ENCODE measurements at regions not wholly inside any gene's neighbourhood (a gene's known extent, or its start where the extent isn't known, plus 50 kb on each side); places are given as distances from the start of the nearest gene placed in this dataset.
"Not testable (repeated sequence)": the region's sequence is repeated elsewhere in the genome, so short reads cannot be mapped to it uniquely, and the experiment has no call there.

- peaks cover 9 to 17% of the 10 kb centered on the region in 2 donors for H3K9me3 Mint-ChIP-seq
- H3K36me3 Mint-ChIP-seq (ENCODE audit: insufficient read depth): no peaks in the 10 kb centered on the region
- no peaks in the 10 kb centered on the region for H3K4me1 Mint-ChIP-seq (ENCODE audit: low read depth in 2 of 2)
- H3K27me3 Mint-ChIP-seq: no peaks in the 10 kb centered on the region
- H3K27ac Mint-ChIP-seq: no peak overlapping the region
- DNase-seq (no peak), ATAC-seq (replicated peaks) (no peak)
- no peak overlapping the region for H3K4me3 Mint-ChIP-seq
Observed at GRCh38 chr1:189983166-189983890, 494.3 kb downstream of the BRINP3 start.

GRCh38 chr1:189986516-189986915 lies 491.1 kb downstream of the BRINP3 start:
- Mint-ChIP-seq H3K4me3 (no peak overlapping the region), H3K4me1 (ENCODE audit: low read depth in 2 of 2) (no peaks in the 10 kb centered on the region), H3K36me3 (ENCODE audit: insufficient read depth) (no peaks in the 10 kb centered on the region), H3K27me3 (no peaks in the 10 kb centered on the region), H3K9me3 (peaks cover 0 to 15% of the 10 kb centered on the region in 2 donors), H3K27ac (no peak overlapping the region)
- DNase-seq (no peak), ATAC-seq (replicated peaks) (no peak)

- no peaks in the 10 kb centered on the region for H3K27me3 Mint-ChIP-seq
- H3K4me1 Mint-ChIP-seq (ENCODE audit: low read depth in 2 of 2): no peaks in the 10 kb centered on the region
- peaks cover 6 to 20% of the 10 kb centered on the region in 2 donors for H3K9me3 Mint-ChIP-seq
- no peaks in the 10 kb centered on the region for H3K36me3 Mint-ChIP-seq (ENCODE audit: insufficient read depth)
- H3K27ac Mint-ChIP-seq: no peak overlapping the region
- DNase-seq (no peak), ATAC-seq (replicated peaks) (no peak)
- H3K4me3 Mint-ChIP-seq: no peak overlapping the region
Observed at GRCh38 chr1:189987509-189987908, 490.2 kb downstream of the BRINP3 start.

- Mint-ChIP-seq H3K36me3 (ENCODE audit: insufficient read depth) (no peaks in the 10 kb centered on the region), H3K9me3 (peaks cover 11 to 22% of the 10 kb centered on the region in 2 donors), H3K27me3 (no peaks in the 10 kb centered on the region), H3K4me3 (no peak overlapping the region), H3K4me1 (ENCODE audit: low read depth in 2 of 2) (no peaks in the 10 kb centered on the region), H3K27ac (no peak overlapping the region)
- DNase-seq (no peak), ATAC-seq (replicated peaks) (no peak)
Observed at GRCh38 chr1:189992856-189993255, 484.8 kb downstream of the BRINP3 start.

GRCh38 chr1:190000365-190000872 lies 477.2 kb downstream of the BRINP3 start:
- Mint-ChIP-seq H3K9me3 (peaks cover 6% of the 10 kb centered on the region in 2 donors), H3K4me3 (no peak overlapping the region), H3K36me3 (ENCODE audit: insufficient read depth) (no peaks in the 10 kb centered on the region), H3K27me3 (no peaks in the 10 kb centered on the region), H3K27ac (no peak overlapping the region), H3K4me1 (ENCODE audit: low read depth in 2 of 2) (no peaks in the 10 kb centered on the region)
- DNase-seq (no peak), ATAC-seq (replicated peaks) (no peak)

GRCh38 chr1:190001187-190001586 lies 476.5 kb downstream of the BRINP3 start:
- peaks cover 6% of the 10 kb centered on the region in 2 donors for H3K9me3 Mint-ChIP-seq
- no peak overlapping the region for H3K4me3 Mint-ChIP-seq

GRCh38 chr1:190003376-190003775 lies 474.3 kb downstream of the BRINP3 start:
- Mint-ChIP-seq H3K4me1 (ENCODE audit: low read depth in 2 of 2) (no peaks in the 10 kb centered on the region), H3K27ac (no peak overlapping the region), H3K27me3 (no peaks in the 10 kb centered on the region), H3K36me3 (ENCODE audit: insufficient read depth) (no peaks in the 10 kb centered on the region), H3K9me3 (peaks cover 6 to 11% of the 10 kb centered on the region in 2 donors), H3K4me3 (no peak overlapping the region)
- ATAC-seq (replicated peaks): no peak
- DNase-seq: no peak

More at GRCh38 chr1:190001187-190001586, 476.5 kb downstream of the BRINP3 start:
- Mint-ChIP-seq H3K36me3 (ENCODE audit: insufficient read depth) (no peaks in the 10 kb centered on the region), H3K27ac (no peak overlapping the region), H3K27me3 (no peaks in the 10 kb centered on the region), H3K4me1 (ENCODE audit: low read depth in 2 of 2) (no peaks in the 10 kb centered on the region)
- DNase-seq (no peak), ATAC-seq (replicated peaks) (no peak)

- H3K4me3 Mint-ChIP-seq: no peak overlapping the region
- H3K4me1 Mint-ChIP-seq (ENCODE audit: low read depth in 2 of 2): no peaks in the 10 kb centered on the region
- no peak overlapping the region for H3K27ac Mint-ChIP-seq
- H3K9me3 Mint-ChIP-seq: peaks cover 9 to 17% of the 10 kb centered on the region in 2 donors
- H3K27me3 Mint-ChIP-seq: no peaks in the 10 kb centered on the region
- ATAC-seq (replicated peaks) (no peak), DNase-seq (no peak)
- H3K36me3 Mint-ChIP-seq (ENCODE audit: insufficient read depth): no peaks in the 10 kb centered on the region
Observed at GRCh38 chr1:190011585-190011984, 466.1 kb downstream of the BRINP3 start.

GRCh38 chr1:190019151-190019550 lies 458.5 kb downstream of the BRINP3 start:
- not testable (repeated sequence) for H3K4me3 Mint-ChIP-seq; H3K9me3 Mint-ChIP-seq; ATAC-seq (replicated peaks); H3K36me3 Mint-ChIP-seq (ENCODE audit: insufficient read depth); DNase-seq; H3K27me3 Mint-ChIP-seq; H3K4me1 Mint-ChIP-seq (ENCODE audit: low read depth in 2 of 2); H3K27ac Mint-ChIP-seq

GRCh38 chr1:190019717-190020116 lies 457.9 kb downstream of the BRINP3 start:
- H3K27me3 Mint-ChIP-seq: no peaks in the 10 kb centered on the region
- no peak overlapping the region for H3K4me3 Mint-ChIP-seq
- no peaks in the 10 kb centered on the region for H3K36me3 Mint-ChIP-seq (ENCODE audit: insufficient read depth)
- H3K27ac Mint-ChIP-seq: no peak overlapping the region
- ATAC-seq (replicated peaks) (no peak), DNase-seq (no peak)
- no peaks in the 10 kb centered on the region for H3K4me1 Mint-ChIP-seq (ENCODE audit: low read depth in 2 of 2)
- peaks cover 7 to 8% of the 10 kb centered on the region in 2 donors for H3K9me3 Mint-ChIP-seq

GRCh38 chr1:190022709-190023108 lies 455.0 kb downstream of the BRINP3 start:
- ATAC-seq (replicated peaks) (no peak), DNase-seq (no peak)
- Mint-ChIP-seq H3K4me1 (ENCODE audit: low read depth in 2 of 2) (no peaks in the 10 kb centered on the region), H3K36me3 (ENCODE audit: insufficient read depth) (peaks cover 6% of the 10 kb centered on the region), H3K4me3 (no peak overlapping the region), H3K27me3 (no peaks in the 10 kb centered on the region), H3K27ac (no peak overlapping the region), H3K9me3 (peaks cover 6 to 7% of the 10 kb centered on the region in 2 donors)

GRCh38 chr1:190029441-190029840 lies 448.2 kb downstream of the BRINP3 start:
- no peak overlapping the region for H3K4me3 Mint-ChIP-seq
- H3K27ac Mint-ChIP-seq: no peak overlapping the region
- H3K27me3 Mint-ChIP-seq: no peaks in the 10 kb centered on the region
- H3K4me1 Mint-ChIP-seq (ENCODE audit: low read depth in 2 of 2): no peaks in the 10 kb centered on the region
- peaks cover 6% of the 10 kb centered on the region for H3K36me3 Mint-ChIP-seq (ENCODE audit: insufficient read depth)
- DNase-seq (no peak), ATAC-seq (replicated peaks) (no peak)
- peaks cover 5 to 13% of the 10 kb centered on the region in 2 donors for H3K9me3 Mint-ChIP-seq

GRCh38 chr1:190043655-190044054 lies 434.0 kb downstream of the BRINP3 start:
- DNase-seq (no peak), ATAC-seq (replicated peaks) (no peak)
- Mint-ChIP-seq H3K4me1 (ENCODE audit: low read depth in 2 of 2) (no peaks in the 10 kb centered on the region), H3K27me3 (no peaks in the 10 kb centered on the region), H3K27ac (no peak overlapping the region), H3K4me3 (no peak overlapping the region), H3K9me3 (peaks cover 5 to 45% of the 10 kb centered on the region in 2 donors), H3K36me3 (ENCODE audit: insufficient read depth) (no peaks in the 10 kb centered on the region)

- Mint-ChIP-seq H3K4me1 (ENCODE audit: low read depth in 2 of 2) (no peaks in the 10 kb centered on the region), H3K36me3 (ENCODE audit: insufficient read depth) (no peaks in the 10 kb centered on the region), H3K27ac (no peak overlapping the region), H3K27me3 (no peaks in the 10 kb centered on the region), H3K4me3 (no peak overlapping the region), H3K9me3 (peaks cover 5 to 43% of the 10 kb centered on the region in 2 donors)
- DNase-seq (no peak), ATAC-seq (replicated peaks) (no peak)
Observed at GRCh38 chr1:190046231-190046630, 431.4 kb downstream of the BRINP3 start.
